Breast epithelium (tissue), 4 donors: ENCODE measurements at regions not wholly inside any gene's neighbourhood (a gene's known extent, or its start where the extent isn't known, plus 50 kb on each side); places are given as distances from the start of the nearest gene placed in this dataset.

Source experiments
- DNase-seq, 2 donors: peaks; one replicate each; pipeline ENCODE4 v3.0.0-alpha.2; 2019; ENCODE audit warnings: low spot score in 2 of 2
- H3K27ac ChIP-seq, 2 donors: fragments of 200-600 bp; sonication (generic) in 1 of 2; one replicate each; pipeline ENCODE4 v1.5.1; 2016 to 2019; ENCODE audit warnings: mild to moderate bottlenecking in 1 of 2
- H3K27me3 ChIP-seq, 2 donors: fragments of 200-600 bp; sonication (generic) in 1 of 2; one replicate each; pipeline versions ENCODE4 v1.5.1 to v1.6.0; 2017 to 2019; ENCODE audit warnings: control low read depth in 1 of 2, mild to moderate bottlenecking in 1 of 2
- H3K36me3 ChIP-seq: fragments of 200-600 bp; one replicate; pipeline ENCODE4 v1.5.1; 2019
- H3K4me1 ChIP-seq, 2 donors: fragments of 200-600 bp; sonication (generic); one replicate each; pipeline ENCODE4 v1.5.1; 2016 to 2019; ENCODE audit warnings: control low read depth in 1 of 2
- H3K4me3 ChIP-seq, 3 donors: fragments of 200-600 bp; sonication (generic); 1 replicate in 2 of 3; 2 replicates in 1 of 3; pipeline ENCODE4 v1.5.1; 2016 to 2019; ENCODE audit warnings: mild to moderate bottlenecking in 3 of 3, moderate library complexity in 2 of 3
- H3K9me3 ChIP-seq, 2 donors: fragments of 200-600 bp; sonication (generic) in 1 of 2; one replicate each; pipeline ENCODE4 v1.5.1; 2016 to 2019; ENCODE audit warnings: control low read depth in 1 of 2
- POLR2A ChIP-seq: fragments of 450-650 bp; IDR thresholded peaks from one replicate; pipeline ENCODE4 v1.6.1; 2016; ENCODE audit warnings: antibody characterized with exemption, mild to moderate bottlenecking, moderate library complexity
- POLR2AphosphoS5 ChIP-seq, 3 donors: sonication (generic); formaldehyde crosslinking; IDR thresholded peaks; one replicate each; pipeline ENCODE4 v1.6.1; 2017; ENCODE audit warnings: antibody characterized with exemption in 3 of 3
- intact Hi-C: fragments of 100-400 bp; cut with DNase I; formaldehyde crosslinking; loops from one replicate; pipeline ENCODE4 v1.15.1; 2023; ENCODE audit warnings: low total_unique reads
- TF ChIP-seq, protein P1 (sequence below), 3 donors: fragments of 450-650 bp; IDR thresholded peaks; one replicate each; pipeline ENCODE4 v1.5.1; 2016 to 2017; ENCODE audit warnings: antibody characterized with exemption in 3 of 3, mild to moderate bottlenecking in 3 of 3, moderate library complexity in 3 of 3

DNA sequence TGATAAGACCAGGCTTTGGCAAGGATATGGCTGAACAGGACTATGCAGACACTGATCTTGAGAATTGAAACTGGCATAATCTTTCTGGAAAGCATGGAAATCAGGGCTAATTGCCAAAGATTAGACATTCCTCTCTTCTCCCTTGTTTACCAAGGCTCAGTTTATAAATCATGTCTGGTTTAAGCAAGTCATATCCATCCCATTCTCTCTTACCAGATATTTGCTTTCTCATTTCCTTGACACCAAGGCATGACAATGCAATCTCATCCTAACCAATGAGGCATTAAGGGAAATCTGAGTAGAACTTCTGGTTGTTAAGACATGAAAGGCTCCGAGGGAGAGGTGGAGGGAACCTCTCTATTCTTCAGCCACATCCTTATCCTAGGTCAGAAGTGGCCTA is 110.3 kb upstream of the CEP85L start:
- Histone ChIP-seq H3K4me3 (no peak overlapping the region), H3K36me3 (no peaks in the 10 kb centered on the region), H3K4me1 (no peaks in the 10 kb centered on the region), H3K27me3 (no peaks in the 10 kb centered on the region), H3K27ac (no peak overlapping the region), H3K9me3 (no peaks in the 10 kb centered on the region)
- intact Hi-C loops: no loop called here
- TF ChIP-seq, protein P1, sequence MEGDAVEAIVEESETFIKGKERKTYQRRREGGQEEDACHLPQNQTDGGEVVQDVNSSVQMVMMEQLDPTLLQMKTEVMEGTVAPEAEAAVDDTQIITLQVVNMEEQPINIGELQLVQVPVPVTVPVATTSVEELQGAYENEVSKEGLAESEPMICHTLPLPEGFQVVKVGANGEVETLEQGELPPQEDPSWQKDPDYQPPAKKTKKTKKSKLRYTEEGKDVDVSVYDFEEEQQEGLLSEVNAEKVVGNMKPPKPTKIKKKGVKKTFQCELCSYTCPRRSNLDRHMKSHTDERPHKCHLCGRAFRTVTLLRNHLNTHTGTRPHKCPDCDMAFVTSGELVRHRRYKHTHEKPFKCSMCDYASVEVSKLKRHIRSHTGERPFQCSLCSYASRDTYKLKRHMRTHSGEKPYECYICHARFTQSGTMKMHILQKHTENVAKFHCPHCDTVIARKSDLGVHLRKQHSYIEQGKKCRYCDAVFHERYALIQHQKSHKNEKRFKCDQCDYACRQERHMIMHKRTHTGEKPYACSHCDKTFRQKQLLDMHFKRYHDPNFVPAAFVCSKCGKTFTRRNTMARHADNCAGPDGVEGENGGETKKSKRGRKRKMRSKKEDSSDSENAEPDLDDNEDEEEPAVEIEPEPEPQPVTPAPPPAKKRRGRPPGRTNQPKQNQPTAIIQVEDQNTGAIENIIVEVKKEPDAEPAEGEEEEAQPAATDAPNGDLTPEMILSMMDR (IDR thresholded peaks at IDR 0.05): no peak
- no peak for TF ChIP-seq POLR2A
- no peak for TF ChIP-seq POLR2AphosphoS5 (IDR thresholded peaks at IDR 0.05)
- DNase-seq: no peak

DNA sequence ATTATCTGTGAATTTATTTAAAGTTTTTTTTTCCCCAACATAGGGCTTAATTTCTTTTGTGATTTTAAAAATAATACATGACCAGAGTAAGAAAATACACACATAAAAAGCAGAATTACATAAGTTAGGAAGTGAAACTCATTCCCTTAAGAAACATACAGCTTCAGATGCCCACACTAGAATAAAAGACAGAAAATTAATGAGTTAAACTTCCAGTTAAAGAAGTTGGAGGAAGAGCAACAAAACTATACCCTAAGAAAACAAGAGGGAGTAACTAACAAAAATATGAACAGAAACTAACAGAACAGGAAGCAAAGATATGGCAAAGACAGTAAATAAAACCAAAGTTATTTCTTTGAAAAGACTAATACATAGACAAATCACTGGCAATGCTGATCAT is 107.6 kb upstream of the CEP85L start:
- intact Hi-C loops: no loop called here
- TF ChIP-seq POLR2A: no peak
- TF ChIP-seq POLR2AphosphoS5 (IDR thresholded peaks at IDR 0.05): no peak
- TF ChIP-seq, protein P1 (IDR thresholded peaks at IDR 0.05): no peak
- DNase-seq: no peak
- Histone ChIP-seq H3K4me1 (no peaks in the 10 kb centered on the region), H3K27me3 (no peaks in the 10 kb centered on the region), H3K4me3 (no peak overlapping the region), H3K36me3 (no peaks in the 10 kb centered on the region), H3K9me3 (no peaks in the 10 kb centered on the region), H3K27ac (no peak overlapping the region)

DNA sequence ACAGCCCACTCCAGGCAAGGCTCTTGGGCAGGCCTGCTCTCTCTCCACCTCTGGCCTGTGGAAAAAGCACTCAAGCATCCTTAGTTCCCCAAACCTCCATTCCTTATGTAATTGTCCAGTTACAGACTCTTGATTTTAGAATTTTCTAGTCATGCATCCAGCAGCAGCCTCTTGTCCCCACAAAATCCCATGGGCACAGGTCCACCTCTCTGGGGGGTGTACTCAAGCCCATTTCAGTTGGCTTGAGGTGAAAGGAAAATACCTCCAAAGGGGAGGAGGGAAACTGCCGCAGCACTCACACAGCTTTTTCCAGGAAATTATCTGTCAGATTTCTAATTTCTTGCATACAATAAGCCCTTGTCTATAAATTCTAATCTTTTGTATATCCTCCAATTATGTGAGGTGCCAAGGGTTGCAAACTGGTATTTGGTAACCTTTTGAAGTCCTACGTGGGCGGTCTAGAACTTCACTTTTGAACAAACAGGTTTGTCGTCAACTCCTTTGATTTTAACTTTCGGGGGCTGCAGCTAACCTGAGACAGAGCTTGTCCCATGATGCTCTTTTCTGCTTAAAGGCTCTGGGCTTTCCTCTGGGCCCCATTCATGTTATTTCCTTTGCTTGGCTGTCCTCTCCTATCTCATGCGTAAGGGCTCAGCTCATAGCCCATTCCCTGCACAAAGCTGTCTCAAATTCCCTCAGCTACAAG is 104.7 kb upstream of the CEP85L start:
- H3K4me3 ChIP-seq: no peak overlapping the region
- no peaks in the 10 kb centered on the region for H3K4me1 ChIP-seq
- H3K27ac ChIP-seq: no peak overlapping the region
- no peaks in the 10 kb centered on the region for H3K27me3 ChIP-seq
- no peak for DNase-seq
- H3K9me3 ChIP-seq: no peaks in the 10 kb centered on the region
- no peaks in the 10 kb centered on the region for H3K36me3 ChIP-seq
- intact Hi-C loops: no loop called here
- no peak for TF ChIP-seq POLR2AphosphoS5 (IDR thresholded peaks at IDR 0.05)

DNA sequence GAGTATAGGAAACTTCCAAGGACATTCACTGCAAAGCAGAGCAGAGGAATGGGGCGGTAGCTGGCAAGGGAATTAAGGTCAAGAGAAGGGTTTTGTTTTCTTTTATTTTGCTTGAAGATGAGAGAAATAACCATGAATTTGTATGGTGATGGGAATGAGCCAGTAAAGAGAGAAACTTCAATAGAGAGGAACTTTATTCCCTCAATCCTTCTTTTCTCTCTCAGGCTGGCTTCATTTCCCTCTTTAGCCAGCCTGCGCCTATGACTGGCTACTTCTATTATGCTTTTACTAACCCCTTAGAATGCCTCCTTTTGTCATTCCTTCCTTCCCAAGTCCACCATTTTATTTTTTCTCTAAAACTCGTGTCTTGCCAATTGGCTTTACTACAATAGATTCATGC is 101.4 kb upstream of the CEP85L start:
- no peak overlapping the region for H3K27ac ChIP-seq
- no peaks in the 10 kb centered on the region for H3K36me3 ChIP-seq
- no peak overlapping the region for H3K4me3 ChIP-seq
- intact Hi-C loops: no loop called here
- DNase-seq: no peak
- no peaks in the 10 kb centered on the region for H3K9me3 ChIP-seq
- H3K4me1 ChIP-seq: peaks cover 0 to 5% of the 10 kb centered on the region in 2 donors
- H3K27me3 ChIP-seq: no peaks in the 10 kb centered on the region
- TF ChIP-seq POLR2A (no peak), POLR2AphosphoS5 (IDR thresholded peaks at IDR 0.05) (no peak)
- TF ChIP-seq, protein P1 (IDR thresholded peaks at IDR 0.05): no peak

DNA sequence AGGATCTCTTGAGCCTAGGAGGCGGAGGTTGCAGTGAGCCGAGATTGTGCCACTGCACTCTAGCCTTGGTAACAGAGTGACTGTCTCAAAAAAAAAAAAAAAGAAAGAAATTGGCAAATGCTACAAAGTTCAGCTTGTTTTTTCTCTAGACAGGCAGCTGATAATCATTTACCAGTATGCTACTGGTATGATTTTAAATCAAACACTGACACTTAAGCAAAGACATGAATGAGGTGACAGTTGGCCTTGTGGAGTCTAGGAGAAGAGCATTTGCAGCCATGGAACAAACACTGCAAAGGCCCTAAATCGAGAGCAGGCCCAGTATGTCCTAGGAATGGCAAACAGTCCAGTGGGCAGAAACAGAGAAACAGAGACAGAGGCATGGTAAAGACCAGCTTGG is 99.7 kb upstream of the CEP85L start:
- DNase-seq: no peak
- H3K9me3 ChIP-seq: no peaks in the 10 kb centered on the region
- no peak overlapping the region for H3K27ac ChIP-seq
- intact Hi-C loops: no loop called here
- no peaks in the 10 kb centered on the region for H3K27me3 ChIP-seq
- peaks cover 0 to 5% of the 10 kb centered on the region in 2 donors for H3K4me1 ChIP-seq
- no peaks in the 10 kb centered on the region for H3K36me3 ChIP-seq
- H3K4me3 ChIP-seq: no peak overlapping the region
- TF ChIP-seq POLR2A: no peak
- TF ChIP-seq, protein P1 (IDR thresholded peaks at IDR 0.05): no peak
- no peak for TF ChIP-seq POLR2AphosphoS5 (IDR thresholded peaks at IDR 0.05)
